DOHH2 (cell line): ENCODE measurements at regions not wholly inside any gene's neighbourhood (a gene's known extent, or its start where the extent isn't known, plus 50 kb on each side); places are given as distances from the start of the nearest gene placed in this dataset.

Experiments
- CTCF ChIP-seq: fragments of 200-600 bp; sonication (generic); IDR thresholded peaks from one replicate; pipeline ENCODE4 v1.5.1; 2014; ENCODE audit warnings: antibody characterized with exemption, mild to moderate bottlenecking, low read depth, low read length; ENCODE audit not compliant: poor library complexity, severe bottlenecking
- EZH2phosphoT487 ChIP-seq: fragments of 200-600 bp; sonication (generic); IDR thresholded peaks from 2 replicates; pipeline ENCODE4 v1.6.1; 2017; ENCODE audit warnings: borderline replicate concordance, mild to moderate bottlenecking, antibody characterized with exemption, low read length, moderate library complexity, mixed read lengths

GRCh38 chr16:54673313-54673712 lies 257.4 kb upstream of the IRX5 start:
- no peak for TF ChIP-seq CTCF
- no peak for TF ChIP-seq EZH2phosphoT487
